LNCAP (cell line): ENCODE measurements at regions not wholly inside any gene's neighbourhood (a gene's known extent, or its start where the extent isn't known, plus 50 kb on each side); places are given as distances from the start of the nearest gene placed in this dataset.

ENCODE experiments used
- TF ChIP-seq, protein P1 (sequence below): fragments of 450-650 bp; IDR thresholded peaks from 2 replicates; pipeline ENCODE4 v1.5.1; 2017; ENCODE audit warnings: mild to moderate bottlenecking

DNA sequence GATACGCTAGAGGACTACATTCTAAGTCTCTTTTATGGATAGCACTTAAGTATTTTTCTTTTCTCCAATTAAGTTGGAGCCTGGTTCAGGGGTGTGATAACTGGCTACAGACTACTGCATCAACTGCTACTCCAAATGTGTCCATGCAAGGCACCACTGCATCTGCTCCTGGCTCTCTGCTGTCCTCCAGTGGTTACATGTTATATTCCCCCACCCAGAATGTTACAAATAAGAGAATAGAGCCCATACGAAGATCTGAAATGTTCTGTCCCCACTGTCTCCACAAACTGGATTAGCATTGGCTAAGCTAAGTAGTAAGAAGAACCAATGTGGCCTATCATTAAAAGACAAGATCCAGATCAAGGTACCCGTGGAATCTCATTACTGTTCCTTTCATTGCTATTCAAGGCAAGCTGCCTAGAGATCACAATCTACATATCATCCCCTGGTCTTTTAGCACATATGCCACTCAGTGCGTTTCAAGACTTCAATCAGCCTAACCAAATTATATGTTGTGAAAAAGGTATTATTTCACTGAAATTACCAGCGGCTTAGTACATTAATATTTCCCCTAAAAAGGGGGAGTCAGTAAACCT, 308.3 kb upstream of the SLC8A1 start:
- TF ChIP-seq, protein P1, sequence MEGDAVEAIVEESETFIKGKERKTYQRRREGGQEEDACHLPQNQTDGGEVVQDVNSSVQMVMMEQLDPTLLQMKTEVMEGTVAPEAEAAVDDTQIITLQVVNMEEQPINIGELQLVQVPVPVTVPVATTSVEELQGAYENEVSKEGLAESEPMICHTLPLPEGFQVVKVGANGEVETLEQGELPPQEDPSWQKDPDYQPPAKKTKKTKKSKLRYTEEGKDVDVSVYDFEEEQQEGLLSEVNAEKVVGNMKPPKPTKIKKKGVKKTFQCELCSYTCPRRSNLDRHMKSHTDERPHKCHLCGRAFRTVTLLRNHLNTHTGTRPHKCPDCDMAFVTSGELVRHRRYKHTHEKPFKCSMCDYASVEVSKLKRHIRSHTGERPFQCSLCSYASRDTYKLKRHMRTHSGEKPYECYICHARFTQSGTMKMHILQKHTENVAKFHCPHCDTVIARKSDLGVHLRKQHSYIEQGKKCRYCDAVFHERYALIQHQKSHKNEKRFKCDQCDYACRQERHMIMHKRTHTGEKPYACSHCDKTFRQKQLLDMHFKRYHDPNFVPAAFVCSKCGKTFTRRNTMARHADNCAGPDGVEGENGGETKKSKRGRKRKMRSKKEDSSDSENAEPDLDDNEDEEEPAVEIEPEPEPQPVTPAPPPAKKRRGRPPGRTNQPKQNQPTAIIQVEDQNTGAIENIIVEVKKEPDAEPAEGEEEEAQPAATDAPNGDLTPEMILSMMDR: peak; percentile 46

DNA sequence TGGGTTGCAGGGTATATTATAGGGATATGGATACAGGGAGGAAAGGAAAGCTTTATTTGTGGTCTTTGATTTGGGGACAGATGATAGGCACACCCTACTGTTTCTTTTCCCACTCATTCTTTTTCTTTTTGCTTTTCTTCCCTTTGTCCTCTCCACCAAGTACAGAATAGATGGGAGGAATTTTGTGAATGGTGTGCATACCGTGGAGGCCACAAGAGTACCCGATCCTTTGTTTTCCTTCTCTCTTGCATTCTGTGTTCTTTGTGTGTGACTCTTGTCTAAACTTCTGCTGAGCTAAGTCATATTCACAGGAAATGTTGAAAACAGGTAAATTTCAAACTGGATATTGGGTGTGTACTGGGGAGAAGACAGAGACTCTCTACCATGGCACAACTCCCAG, 321.4 kb upstream of the SLC8A1 start:
- TF ChIP-seq, protein P1: no peak

DNA sequence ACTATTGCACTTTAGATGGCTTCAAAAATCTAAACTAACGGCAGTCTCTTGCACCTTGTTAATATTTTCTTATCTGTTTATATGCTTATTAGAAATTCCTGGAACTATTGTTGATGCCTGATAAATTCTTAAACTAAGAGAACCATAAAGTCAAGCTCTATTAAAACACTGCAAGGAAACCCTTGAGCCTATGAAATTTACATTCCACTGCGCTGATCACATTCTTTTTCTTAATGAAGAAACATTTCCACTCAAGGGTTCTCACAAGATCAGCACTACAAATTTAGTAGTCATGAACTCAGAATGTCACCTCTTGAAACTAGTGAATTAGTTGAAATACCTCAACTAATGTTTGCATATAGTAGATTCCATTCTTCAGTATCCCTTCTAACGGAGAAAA, 331.8 kb upstream of the SLC8A1 start:
- TF ChIP-seq, protein P1: no peak

DNA sequence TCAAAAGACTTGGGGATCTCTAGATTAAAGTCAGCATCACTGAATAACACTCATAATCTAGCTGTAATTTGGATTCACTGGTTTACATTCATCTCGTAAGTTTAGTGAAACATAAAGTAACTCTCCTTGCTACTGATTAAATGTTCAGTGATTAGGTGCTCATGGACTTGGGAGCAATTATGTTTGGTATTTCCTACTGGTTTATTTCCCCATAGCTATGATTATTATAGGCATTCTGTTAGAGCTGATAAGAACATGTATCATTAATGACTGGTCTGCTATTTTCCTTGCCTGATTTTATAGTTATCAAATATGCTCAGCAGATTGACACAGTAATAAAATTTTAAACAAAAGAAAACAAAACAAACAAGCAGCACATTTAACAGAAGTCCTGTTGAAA, 334.7 kb upstream of the SLC8A1 start:
- TF ChIP-seq, protein P1: no peak

DNA sequence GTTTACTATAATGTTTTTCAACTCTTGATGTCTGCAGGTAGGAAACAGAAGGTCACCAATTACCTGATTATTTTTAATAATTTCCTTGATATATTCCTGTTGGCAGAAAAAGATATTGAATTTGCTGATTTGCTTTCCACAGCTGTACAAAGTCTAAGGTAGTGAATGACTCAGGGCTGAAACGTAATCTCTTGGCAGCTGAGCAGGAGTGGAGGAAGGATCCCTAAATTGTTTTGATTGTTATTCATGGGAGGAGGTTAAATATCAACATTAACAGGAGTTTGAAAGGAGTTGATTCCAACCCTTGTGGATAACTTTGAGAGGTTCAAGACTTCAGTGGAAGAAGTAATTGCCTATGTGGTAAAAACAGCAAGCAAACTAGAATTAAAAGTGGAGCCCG, 345.2 kb upstream of the SLC8A1 start:
- TF ChIP-seq, protein P1: no peak

DNA sequence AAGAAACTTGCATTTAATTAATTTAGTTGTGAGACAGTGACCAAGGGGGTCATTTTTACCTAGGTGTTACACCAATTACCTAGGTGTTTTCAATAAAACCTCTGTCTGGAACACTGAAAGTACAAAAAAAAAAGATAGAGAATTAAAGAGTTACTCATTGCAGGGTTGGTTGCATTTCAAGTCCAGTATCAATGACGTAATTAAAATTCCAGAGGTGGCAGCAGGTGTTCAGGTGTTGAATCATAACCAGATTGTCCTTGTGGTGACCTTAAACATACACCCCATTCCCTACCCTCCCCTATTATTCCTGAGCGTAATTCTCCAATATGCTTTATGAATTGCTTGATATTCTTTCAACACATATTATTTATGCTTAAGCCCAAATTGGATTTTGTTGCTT, 352.0 kb upstream of the SLC8A1 start:
- TF ChIP-seq, protein P1: no peak

DNA sequence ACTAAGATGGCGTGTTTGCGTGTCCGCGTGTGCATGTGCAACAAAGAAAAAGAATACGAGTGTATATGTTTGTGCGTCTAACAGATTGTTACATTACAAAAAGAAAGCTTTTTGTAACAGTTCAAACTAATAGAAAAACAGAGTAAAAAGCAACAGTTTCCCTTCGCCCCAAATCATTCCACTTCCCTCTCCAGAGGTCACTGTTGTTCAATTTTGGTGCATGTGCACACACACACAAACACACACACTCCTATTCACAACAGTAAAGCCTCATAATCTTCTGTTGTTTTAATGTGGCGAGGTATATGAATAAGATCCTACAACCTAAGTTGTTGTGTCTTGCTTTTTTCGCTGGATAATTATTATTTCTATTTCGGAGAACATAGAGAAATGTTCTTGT, 357.3 kb upstream of the SLC8A1 start:
- TF ChIP-seq, protein P1: no peak

DNA sequence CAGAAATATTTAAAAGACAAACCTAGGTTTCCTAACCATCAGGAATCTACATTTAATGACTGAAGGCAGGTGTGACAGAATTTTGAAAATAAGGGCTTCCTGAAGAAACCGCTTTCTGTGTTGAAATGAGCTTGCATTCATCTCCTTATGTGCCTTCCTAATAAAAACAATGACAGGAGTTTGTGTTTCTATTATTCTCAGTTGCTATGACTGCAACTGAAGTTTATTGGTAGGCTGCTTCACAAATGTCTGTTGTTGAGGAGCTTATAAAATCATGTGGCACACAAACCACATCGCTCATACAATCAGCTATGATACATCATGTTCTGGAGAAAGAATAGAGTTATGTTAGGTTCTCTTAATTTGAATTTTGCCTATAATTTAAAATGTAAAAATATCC, 362.7 kb upstream of the SLC8A1 start:
- TF ChIP-seq, protein P1: no peak
